ENCODE measurements at regions not wholly inside any gene's neighbourhood (a gene's known extent, or its start where the extent isn't known, plus 50 kb on each side); places are given as distances from the start of the nearest gene placed in this dataset.

GRCh38 chr16:75865736-75866135, 139.4 kb upstream of the CPHXL start:
- no peak for TF ChIP-seq MAZ (IDR thresholded peaks at IDR 0.05; ENCODE audit: borderline replicate concordance, low read depth, low read length)
- no peak for TF ChIP-seq NFE2L2 (IDR thresholded peaks at IDR 0.05; ENCODE audit: low read depth, low read length)
- no peak overlapping the region for H3K4me2 ChIP-seq (ENCODE audit: low read depth, low read length)

More at GRCh38 chr16:75865736-75866135, 139.4 kb upstream of the CPHXL start:
- H3K18ac ChIP-seq (ENCODE audit: low read depth, low read length) = no peak overlapping the region
- no peak overlapping the region for H3K56ac ChIP-seq (ENCODE audit: extremely low read depth, insufficient read depth, low read length)
- H2BK5ac ChIP-seq (ENCODE audit: low read depth, low read length, poor library complexity, severe bottlenecking) = no peak overlapping the region
- no peak for DNase-seq
- H3K36me3 ChIP-seq (ENCODE audit: control insufficient read depth, insufficient read depth, low read length) = no peaks in the 10 kb centered on the region
- ChIA-PET CTCF (no interaction called here), POLR2A (ENCODE audit: unreplicated experiment) (no interaction called here)
- no peak overlapping the region for H2AK9ac ChIP-seq (replicated peaks; ENCODE audit: low read depth, low read length, poor library complexity)
- no peak overlapping the region for H3K23ac ChIP-seq (ENCODE audit: low read depth, low read length)
- H3K27me3 ChIP-seq (ENCODE audit: control insufficient read depth, insufficient read depth, low read length) = no peaks in the 10 kb centered on the region
- no peak overlapping the region for H3K9ac ChIP-seq (ENCODE audit: low read depth, low read length)
- H2AFZ ChIP-seq (replicated peaks; ENCODE audit: low read length, poor library complexity) = no peak overlapping the region
- in situ Hi-C loops (cut with MboI; ENCODE audit: low sequenced_read_pairs) = no loop called here
- no peak overlapping the region for H3K27ac ChIP-seq (ENCODE audit: insufficient read depth, low read length)
- H2BK20ac ChIP-seq (ENCODE audit: low read depth, low read length) = no peak overlapping the region
- H3K4me3 ChIP-seq (ENCODE audit: insufficient read depth, low read depth, low read length) = no peak overlapping the region
- intact Hi-C loops (cut with micrococcal nuclease) = no loop called here
- no TSS peak for BruUV-seq (replicated peaks)
- no peaks in the 10 kb centered on the region for H3K9me1 ChIP-seq (ENCODE audit: insufficient read depth, low read length)
- H4K5ac ChIP-seq (ENCODE audit: low read depth, low read length) = no peak overlapping the region
- H3K4me1 ChIP-seq (ENCODE audit: control insufficient read depth, insufficient read depth, low read length) = no peaks in the 10 kb centered on the region
- H4K91ac ChIP-seq (ENCODE audit: insufficient read depth, low read depth, low read length) = no peak overlapping the region
- H2BK15ac ChIP-seq (ENCODE audit: low read depth, low read length) = no peak overlapping the region
- H2BK120ac ChIP-seq (ENCODE audit: low read depth, low read length) = no peak overlapping the region
- H3K9me3 ChIP-seq (ENCODE audit: control insufficient read depth, insufficient read depth, low read length) = no peaks in the 10 kb centered on the region
- H3K14ac ChIP-seq (replicated peaks; ENCODE audit: low read depth, low read length) = no peak overlapping the region
- WGBS, 2 experiments (ENCODE audit: extremely low coverage in 2 of 2, insufficient read length in 1 of 2) = no CpG with 5 or more reads among the region's 3 CpGs
- H3K79me1 ChIP-seq (ENCODE audit: low read depth in 1 of 2, low read length in 2 of 2) = no peaks in the 10 kb centered on the region
- no peak overlapping the region for H4K8ac ChIP-seq (ENCODE audit: low read depth in 2 of 2, low read length in 2 of 2)
- H2AK5ac ChIP-seq (ENCODE audit: low read depth, low read length) = no peak overlapping the region
- dilution Hi-C loops (cut with HindIII; ENCODE audit: low sequenced_read_pairs, unreplicated experiment) = no loop called here
- no peak for ATAC-seq (ENCODE audit: low read depth)
- no peaks in the 10 kb centered on the region for H4K20me1 ChIP-seq (ENCODE audit: insufficient read depth, low read length)
- H3K4ac ChIP-seq (ENCODE audit: low read depth, low read length) = no peak overlapping the region

All from IMR-90 (cell line).